Right ventricle myocardium inferior (tissue), 1 donor: ENCODE measurements at regions not wholly inside any gene's neighbourhood (a gene's known extent, or its start where the extent isn't known, plus 50 kb on each side); places are given as distances from the start of the nearest gene placed in this dataset.
"Not testable (repeated sequence)": the region's sequence is repeated elsewhere in the genome, so short reads cannot be mapped to it uniquely, and the experiment has no call there.

Experiments
- ATAC-seq: fragments of 200-7000 bp; cut with Tn5 transposase; one replicate; pipeline ENCODE4 v1.9.1; 2020; ENCODE audit warnings: mild to moderate bottlenecking, moderate library complexity
- DNase-seq: peaks from one replicate; pipeline ENCODE4 v3.0.0; 2021; ENCODE audit errors: missing footprints
- intact Hi-C: fragments of 100-400 bp; cut with DNase I; formaldehyde crosslinking; loops from one replicate; pipeline ENCODE4 v1.11.0; 2022
- donor health status: DM: no; HTN: yes; CAD: no; lungs with severe emphysema.

DNA sequence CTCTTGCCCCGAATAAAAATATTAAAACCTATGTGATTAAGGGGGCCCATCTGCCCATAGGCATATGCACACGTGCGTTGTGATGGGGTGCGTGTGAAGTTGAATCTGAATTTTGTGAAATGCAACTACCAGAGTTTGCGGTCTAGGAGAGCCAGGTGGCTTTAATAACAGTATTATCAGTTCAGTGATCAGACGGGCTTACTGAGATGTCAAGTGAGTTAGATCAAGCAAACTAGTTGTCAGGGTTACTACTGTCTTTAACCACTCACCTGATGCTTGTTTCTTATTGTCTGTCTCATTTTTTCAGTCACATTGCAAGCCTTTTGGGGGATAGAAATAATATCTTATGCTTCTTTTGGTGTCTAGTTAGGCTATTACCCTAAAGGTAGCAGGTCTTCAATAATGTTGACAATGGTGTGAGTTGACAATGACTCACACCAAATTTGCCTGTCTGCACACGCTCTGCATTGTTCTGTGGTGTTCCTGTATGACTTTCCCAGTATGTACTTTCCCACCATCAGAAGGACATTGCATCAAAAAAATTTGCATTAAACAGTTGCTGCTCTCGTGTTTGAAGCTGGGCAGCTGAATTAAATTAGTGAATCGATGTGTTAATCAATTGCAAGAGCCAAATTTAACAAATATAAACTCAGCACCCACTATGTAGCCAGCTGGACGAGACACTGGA is 103.1 kb upstream of the NAA20 start:
- intact Hi-C loops, result no loop called here
- no peak for DNase-seq
- no peak for ATAC-seq

DNA sequence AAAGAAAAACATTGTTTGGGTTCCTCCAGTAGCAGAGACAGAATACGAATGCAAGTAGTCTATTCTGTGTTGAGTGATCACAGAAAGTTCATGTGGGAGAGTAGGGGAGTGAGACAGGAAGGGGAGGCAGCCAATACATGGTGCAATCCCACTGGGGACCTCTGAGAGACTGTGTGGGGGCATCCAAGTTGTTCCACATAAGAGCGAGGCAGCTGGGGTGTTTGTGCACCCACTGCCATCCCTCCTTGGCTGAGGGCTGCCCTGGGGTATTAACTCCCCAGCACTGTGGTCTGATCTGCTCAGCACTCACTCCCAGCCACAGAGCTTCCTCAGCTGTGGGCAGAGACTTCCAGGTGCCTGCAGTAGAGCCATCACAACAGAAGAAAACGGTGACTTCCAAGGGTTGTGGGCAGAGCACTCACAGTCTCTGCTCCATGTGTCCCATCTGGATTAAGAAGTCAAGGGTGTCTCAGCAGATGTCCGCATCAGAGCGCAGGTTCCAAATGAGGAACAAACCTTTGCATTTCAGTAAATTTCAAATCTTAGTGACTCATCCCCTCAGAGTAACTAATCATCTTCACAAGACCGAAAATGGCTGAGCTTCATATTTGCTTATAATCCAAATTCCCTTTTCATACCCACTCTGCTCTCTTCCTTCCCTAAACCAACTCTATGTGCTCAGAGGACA is 101.9 kb upstream of the NAA20 start:
- peak; percentile 59 for ATAC-seq
- no peak for DNase-seq

DNA sequence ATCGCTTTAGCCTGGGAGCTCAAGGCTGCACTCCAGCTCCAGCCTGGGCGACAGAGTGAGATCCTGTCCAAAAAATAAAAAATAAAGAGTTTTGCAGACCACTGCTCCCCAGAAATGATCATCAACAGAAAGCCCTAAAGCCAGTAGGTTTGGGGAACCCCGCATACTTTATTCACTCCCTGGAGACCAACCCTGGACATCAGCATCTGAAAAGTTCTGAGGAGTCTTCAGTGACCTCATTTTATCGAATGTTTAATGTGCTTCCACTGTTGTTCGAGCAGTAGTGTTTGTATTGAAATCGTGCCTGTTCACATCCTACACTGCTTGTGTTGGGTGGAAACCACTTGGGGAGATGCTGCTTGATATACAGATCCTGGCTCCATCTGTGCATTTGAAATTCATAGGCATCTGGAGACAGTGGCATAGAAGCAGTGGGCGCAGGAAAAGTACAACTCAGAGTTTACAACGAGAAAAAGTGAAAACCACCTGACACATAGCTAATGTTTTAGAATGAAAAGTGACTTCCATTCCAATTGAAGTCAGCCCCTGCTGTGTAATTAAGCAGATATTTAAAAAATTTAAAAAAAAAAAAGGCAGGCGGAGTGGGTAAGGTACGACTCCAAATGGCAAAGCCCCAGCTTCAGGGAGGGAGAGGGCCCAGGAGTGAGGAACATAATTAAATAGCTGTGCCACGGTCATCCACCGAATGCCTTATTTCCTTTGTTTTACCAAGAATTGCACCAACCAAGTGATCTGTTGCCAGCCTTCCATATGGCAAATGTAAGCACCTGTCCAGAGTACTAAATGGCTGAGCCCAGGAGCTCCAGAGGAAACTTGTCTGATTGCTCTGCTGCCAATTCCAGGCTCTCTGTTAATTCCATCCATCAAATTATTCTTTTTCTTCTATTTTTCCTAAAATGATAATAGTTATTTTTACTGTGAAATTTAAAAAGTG is 100.4 kb upstream of the NAA20 start:
- ATAC-seq (no peak), DNase-seq (no peak)
- intact Hi-C loops, result no loop called here

More for the DNA sequence above, 101.9 kb upstream of the NAA20 start:
- intact Hi-C loops, result no loop called here

- DNase-seq (no peak), ATAC-seq (no peak)
- intact Hi-C loops, result no loop called here
These were observed 98.2 kb upstream of the NAA20 start for GRCh38 chr20:19918965-19919329.

DNA sequence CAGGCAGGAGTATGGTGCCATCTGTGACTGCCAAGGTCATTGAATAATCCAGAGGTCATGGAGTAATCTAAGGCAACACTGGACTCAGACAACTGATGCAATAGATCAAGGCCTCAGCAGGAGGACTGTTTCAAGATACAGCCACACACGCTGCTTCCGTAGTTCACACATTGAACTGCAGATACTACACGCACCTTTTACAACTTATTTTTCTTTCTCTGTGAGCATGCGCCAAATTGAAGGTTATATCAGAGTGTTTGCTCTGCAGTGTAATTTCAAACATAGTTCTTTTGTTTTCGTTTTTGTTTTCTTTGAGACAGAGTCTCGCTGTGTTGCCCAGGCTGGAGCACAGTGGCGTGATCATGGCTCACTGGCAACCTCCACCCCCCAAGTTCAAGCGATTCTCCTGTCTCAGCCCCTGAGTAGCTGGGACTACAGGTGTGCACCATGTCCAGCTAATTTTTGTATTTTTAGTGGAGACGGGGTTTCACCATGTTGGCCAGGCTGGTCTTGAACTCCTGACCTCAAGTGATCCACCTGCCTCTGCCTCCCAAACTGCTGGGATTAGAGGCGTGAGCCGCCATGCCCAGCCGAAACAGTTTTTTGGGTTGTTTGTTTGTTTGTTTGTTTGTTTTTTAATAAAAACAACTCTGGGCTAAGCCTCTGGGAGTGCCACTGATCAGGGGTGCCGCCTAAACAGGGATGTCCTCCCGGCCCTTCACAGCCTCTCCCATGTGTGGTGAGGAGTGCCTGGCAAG is 96.6 kb upstream of the NAA20 start:
- intact Hi-C loops, result loop anchor here (5.0 kb wide), 1 partner anchor 57 kb away; no protein-coding TSS in a partner anchor
- no peak for DNase-seq
- peak; percentile 4 for ATAC-seq

- intact Hi-C loops, result loop anchor here (5.0 kb wide), 1 partner anchor 56 kb away; no protein-coding TSS in a partner anchor
- peak; percentile 92 for ATAC-seq
These were observed 95.8 kb upstream of the NAA20 start for GRCh38 chr20:19921284-19921793.

DNA sequence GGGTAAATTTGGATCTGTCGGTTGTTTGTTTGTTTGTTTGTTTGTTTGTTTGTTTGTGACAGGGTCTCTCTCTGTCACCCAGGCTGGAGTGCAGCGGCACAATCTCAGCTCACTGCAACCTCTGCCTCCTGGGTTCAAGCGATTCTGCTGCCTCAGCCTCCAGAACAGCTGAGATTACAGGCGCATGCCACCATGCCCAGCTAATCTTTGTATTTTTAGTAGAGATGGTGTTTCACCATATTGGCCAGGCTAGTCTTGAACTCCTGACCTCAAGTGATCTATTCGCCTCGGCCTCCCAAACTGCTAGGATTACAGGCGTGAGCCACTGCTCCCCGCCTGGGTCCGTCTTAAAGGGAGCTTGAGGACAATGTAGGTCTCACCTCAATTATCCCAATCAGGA is 95.3 kb upstream of the NAA20 start:
- intact Hi-C loops, result loop anchor here (5.0 kb wide), 1 partner anchor 55 kb away; no protein-coding TSS in a partner anchor
- not testable (repeated sequence) for ATAC-seq, DNase-seq

More at GRCh38 chr20:19921284-19921793, 95.8 kb upstream of the NAA20 start:
- peak; percentile 71 for DNase-seq

DNA sequence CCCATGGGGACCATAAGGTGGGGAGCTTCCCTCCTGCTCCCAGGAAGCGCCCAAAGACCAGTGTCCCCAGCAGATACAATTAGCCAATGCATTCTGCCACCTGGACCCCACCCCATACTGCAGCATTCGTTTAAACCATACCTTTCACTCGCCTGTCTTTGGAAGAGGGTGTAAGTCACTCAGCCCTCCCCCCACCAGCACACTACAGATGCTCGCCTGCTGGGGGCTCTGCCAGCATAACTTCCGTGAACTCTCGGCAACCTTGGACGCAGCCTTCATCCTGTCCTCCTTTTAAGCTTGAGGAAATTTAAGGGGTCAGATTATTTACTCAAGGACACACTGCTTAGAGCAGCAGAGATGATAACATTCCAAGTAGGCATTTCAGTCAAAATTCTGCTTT is 94.4 kb upstream of the NAA20 start:
- intact Hi-C loops, result loop anchor here (5.0 kb wide), 1 partner anchor 55 kb away; no protein-coding TSS in a partner anchor
- ATAC-seq, result no peak
- DNase-seq, result no peak

DNA sequence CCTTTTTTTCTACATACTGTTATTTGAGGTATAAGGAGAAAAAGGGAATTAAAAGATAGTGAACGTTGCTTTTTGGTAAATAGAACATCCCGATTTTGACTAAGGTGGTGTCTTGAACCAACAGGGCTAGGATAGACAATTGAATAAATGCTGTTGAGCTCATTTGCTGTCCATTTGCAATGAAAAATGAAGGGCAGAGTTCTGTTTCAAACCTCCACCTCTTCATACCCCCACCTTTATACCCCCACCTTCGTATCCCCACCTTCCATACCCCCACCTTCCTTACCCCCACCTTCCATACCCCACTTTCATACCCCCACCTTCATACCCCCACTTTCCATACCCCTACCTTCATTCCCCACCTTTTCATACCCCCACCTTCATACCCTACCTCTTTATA is 93.4 kb upstream of the NAA20 start:
- intact Hi-C loops, result loop anchor here (5.0 kb wide), 1 partner anchor 54 kb away; no protein-coding TSS in a partner anchor
- DNase-seq (no peak), ATAC-seq (no peak)

DNA sequence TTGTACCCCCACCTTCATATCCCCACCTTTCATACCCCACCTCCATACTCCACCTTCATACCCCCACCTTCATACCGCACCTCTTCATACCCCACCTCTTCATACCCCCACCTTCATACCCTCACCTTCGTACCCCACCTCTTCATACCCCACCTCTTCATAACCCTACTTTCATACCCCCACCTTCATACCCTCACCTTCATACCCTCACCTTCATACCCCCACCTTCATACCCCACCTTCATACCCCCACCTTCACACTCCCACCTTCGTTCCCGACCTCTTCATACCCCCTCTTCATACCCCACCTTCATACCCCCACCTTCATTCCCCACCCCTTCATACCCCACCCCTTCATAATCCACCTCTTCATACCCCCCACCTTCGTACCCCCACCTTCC is 92.9 kb upstream of the NAA20 start:
- no peak for ATAC-seq
- DNase-seq, result no peak
- intact Hi-C loops, result loop anchor here (5.0 kb wide), 1 partner anchor 53 kb away; no protein-coding TSS in a partner anchor

DNA sequence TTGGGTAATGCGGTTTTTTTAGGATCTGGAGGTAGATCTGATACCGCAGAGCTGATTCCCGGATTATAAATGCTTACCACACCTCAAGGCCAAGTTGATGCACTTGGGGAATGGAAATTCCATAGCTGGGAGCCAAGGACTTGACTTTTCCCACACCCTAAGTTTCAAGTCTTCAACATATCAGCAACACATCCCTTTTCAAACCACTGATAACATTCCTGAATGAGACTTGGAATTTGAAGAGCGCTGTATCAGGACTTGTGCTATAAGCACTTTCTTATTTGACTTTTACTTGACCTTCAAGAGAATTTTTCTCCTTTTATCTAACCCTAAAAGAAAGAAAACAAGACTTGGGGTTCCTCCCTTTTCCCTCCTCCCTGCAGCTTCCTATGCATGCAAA is 90.6 kb upstream of the NAA20 start:
- ATAC-seq, result no peak
- no peak for DNase-seq
- intact Hi-C loops, result no loop called here

GRCh38 chr20:19928328-19929011 is 88.7 kb upstream of the NAA20 start:
- DNase-seq (peak; percentile 69), ATAC-seq (no peak)
- intact Hi-C loops, result no loop called here

GRCh38 chr20:19929012-19929360 is 88.2 kb upstream of the NAA20 start:
- ATAC-seq (no peak), DNase-seq (no peak)
- intact Hi-C loops, result no loop called here

DNA sequence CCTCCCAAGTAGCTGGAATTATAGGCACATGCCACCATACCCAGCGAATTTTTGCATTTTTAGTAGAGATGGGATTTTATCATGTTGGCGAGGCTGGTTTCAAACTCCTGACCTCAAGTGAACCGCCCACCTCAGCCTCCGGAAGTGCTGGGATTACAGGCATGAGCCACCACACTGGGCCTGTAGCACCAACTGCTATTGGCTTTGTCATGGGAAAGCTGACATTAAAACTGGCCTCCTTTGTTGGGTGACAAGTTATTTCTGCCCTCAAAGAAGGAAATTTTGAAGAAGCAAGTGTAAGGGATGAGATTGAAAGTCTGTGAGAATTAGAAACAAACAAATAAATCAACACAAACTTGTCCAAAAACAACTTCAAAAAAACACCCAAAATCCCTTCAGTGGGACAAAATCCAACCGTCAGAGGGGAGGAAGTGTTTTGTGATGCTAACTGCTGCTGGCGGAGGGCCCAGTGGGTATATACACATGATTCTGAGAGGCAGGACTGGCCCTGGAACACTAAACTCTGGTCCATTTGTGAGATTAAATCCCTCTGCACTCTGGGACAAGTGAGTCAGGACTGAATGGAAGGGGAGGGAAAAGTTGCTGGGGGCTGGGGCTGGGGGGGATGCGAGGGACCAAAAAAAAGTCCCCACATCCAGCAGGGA is 87.5 kb upstream of the NAA20 start:
- intact Hi-C loops, result no loop called here

GRCh38 chr20:19930426-19930825 is 86.7 kb upstream of the NAA20 start:
- DNase-seq (no peak), ATAC-seq (no peak)
- intact Hi-C loops, result no loop called here

More for the DNA sequence above, 87.5 kb upstream of the NAA20 start:
- ATAC-seq, result no peak
- DNase-seq, result no peak

GRCh38 chr20:19932170-19932667 is 84.9 kb upstream of the NAA20 start:
- DNase-seq (no peak), ATAC-seq (peak; percentile 72)
- intact Hi-C loops, result no loop called here
